Astrocyte of the cerebellum (primary cell): ENCODE measurements at regions not wholly inside any gene's neighbourhood (a gene's known extent, or its start where the extent isn't known, plus 50 kb on each side); places are given as distances from the start of the nearest gene placed in this dataset.

Source experiments
- DNase-seq: peaks from one replicate; pipeline ENCODE4 v3.0.0-alpha.2; 2011; ENCODE audit warnings: low read depth
- H3K4me3 ChIP-seq: 2 replicates; pipeline ENCODE4 v1.5.1; 2011; ENCODE audit warnings: mild to moderate bottlenecking, low read depth, low read length, moderate library complexity
- in situ Hi-C: cut with HindIII; loops from 2 replicates; pipeline ENCODE4 v1.10.0; 2017; ENCODE audit warnings: low sequenced_read_pairs
- TF ChIP-seq, protein P1 (sequence below): IDR thresholded peaks from 2 replicates; pipeline ENCODE4 v1.5.1; 2012; ENCODE audit warnings: low read length, low read depth, moderate library complexity, mild to moderate bottlenecking; ENCODE audit errors: missing control alignments

DNA sequence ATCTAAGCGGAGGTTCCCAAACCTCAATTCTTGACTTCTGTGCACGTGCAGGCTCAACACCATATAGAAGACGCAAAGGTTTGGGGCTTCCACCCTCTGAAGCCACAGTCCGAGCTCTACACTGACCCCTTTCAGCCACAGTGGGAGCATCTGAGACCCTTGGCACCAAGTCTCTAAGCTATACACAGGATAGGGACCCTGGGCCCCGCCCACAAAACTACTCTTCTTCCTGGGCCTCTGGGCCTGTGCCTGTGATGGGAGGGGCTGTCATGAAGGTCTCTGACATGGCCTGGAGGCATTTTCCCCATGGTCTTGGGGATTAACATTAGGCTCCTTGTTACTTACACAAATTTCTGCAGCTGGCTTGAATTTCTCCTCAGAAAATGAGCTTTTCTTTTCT is 1374.1 kb upstream of the NXPH2 start:
- TF ChIP-seq, protein P1, sequence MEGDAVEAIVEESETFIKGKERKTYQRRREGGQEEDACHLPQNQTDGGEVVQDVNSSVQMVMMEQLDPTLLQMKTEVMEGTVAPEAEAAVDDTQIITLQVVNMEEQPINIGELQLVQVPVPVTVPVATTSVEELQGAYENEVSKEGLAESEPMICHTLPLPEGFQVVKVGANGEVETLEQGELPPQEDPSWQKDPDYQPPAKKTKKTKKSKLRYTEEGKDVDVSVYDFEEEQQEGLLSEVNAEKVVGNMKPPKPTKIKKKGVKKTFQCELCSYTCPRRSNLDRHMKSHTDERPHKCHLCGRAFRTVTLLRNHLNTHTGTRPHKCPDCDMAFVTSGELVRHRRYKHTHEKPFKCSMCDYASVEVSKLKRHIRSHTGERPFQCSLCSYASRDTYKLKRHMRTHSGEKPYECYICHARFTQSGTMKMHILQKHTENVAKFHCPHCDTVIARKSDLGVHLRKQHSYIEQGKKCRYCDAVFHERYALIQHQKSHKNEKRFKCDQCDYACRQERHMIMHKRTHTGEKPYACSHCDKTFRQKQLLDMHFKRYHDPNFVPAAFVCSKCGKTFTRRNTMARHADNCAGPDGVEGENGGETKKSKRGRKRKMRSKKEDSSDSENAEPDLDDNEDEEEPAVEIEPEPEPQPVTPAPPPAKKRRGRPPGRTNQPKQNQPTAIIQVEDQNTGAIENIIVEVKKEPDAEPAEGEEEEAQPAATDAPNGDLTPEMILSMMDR, result no peak
- H3K4me3 ChIP-seq, result no peak overlapping the region
- in situ Hi-C loops, result no loop called here
- no peak for DNase-seq

DNA sequence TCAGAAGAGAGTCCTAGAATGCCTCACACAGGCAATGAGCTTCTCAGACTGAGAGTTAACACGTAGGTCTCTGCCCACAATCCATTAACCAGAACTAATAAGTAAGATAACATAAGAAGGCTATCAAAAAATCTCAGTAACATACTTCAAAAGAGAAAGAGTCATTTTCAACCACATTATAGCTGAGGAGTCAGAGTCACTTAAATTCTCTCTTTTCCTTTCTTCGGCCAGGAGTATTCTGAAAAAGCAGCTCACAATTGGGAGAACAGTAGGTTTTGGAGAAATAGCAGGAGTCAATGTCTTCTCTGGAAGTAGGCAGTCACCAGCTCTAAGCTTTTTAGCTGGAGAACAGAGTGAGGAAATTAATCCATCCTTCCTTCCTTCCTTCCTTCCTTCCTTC is 1364.4 kb upstream of the NXPH2 start:
- no peak for DNase-seq
- TF ChIP-seq, protein P1, result no peak
- in situ Hi-C loops, result no loop called here
- H3K4me3 ChIP-seq, result no peak overlapping the region

GRCh38 chr2:140138736-140139135 is 1358.5 kb upstream of the NXPH2 start:
- H3K4me3 ChIP-seq, result no peak overlapping the region
- in situ Hi-C loops, result no loop called here
- TF ChIP-seq, protein P1, result no peak
- no peak for DNase-seq

GRCh38 chr2:140136861-140137260 is 1356.7 kb upstream of the NXPH2 start:
- in situ Hi-C loops, result no loop called here
- DNase-seq, result no peak
- TF ChIP-seq, protein P1, result no peak
- H3K4me3 ChIP-seq, result no peak overlapping the region

- in situ Hi-C loops, result no loop called here
- H3K4me3 ChIP-seq, result no peak overlapping the region
- DNase-seq, result no peak
- TF ChIP-seq, protein P1, result no peak
These were observed 1356.2 kb upstream of the NXPH2 start for GRCh38 chr2:140136366-140136765.

- TF ChIP-seq, protein P1, result no peak
- in situ Hi-C loops, result no loop called here
- DNase-seq, result no peak
These were observed 1348.7 kb upstream of the NXPH2 start for GRCh38 chr2:140128909-140129308.

DNA sequence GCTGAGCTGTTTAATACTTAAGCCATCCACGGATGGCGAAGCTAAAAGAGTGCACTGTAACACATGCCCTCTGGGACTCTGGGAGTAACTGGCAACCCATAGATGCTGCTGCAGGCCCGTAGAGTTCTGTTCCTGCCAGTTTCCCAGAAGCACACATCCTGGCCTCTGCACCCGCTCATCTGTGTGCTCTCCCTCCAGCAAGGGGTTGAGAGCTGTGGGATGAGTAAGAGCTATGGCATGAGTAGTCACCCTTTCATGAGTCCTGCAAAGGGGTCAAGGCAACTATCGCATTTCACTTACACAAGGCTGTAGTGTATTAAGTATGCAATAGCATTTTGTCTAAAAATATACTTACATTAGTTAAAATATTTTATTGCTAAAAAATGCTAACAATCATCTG is 1341.8 kb upstream of the NXPH2 start:
- peak; percentile 8 for DNase-seq
- no peak overlapping the region for H3K4me3 ChIP-seq
- in situ Hi-C loops, result no loop called here
- TF ChIP-seq, protein P1, result no peak

More at GRCh38 chr2:140128909-140129308, 1348.7 kb upstream of the NXPH2 start:
- H3K4me3 ChIP-seq, result no peak overlapping the region
